ENCODE measurements at regions not wholly inside any gene's neighbourhood (a gene's known extent, or its start where the extent isn't known, plus 50 kb on each side); places are given as distances from the start of the nearest gene placed in this dataset.

DNA sequence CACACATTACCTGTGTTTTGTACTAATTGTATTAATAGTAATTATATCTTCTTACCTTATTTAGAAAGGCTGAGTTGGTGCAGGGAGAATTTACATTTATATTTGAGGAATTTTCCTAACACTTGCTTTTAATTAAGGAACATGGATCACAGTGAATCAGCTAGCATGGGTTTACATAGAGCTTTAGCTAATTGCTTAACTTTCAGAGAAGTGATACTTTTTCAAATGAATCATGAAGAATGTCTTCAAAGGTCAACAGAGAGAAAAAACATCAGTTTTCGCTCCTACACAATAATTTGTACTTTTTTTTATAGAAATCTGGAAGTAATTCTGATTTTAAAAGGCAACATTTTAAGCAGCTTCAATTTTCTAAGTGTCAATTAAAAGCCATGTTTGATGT, 195.0 kb upstream of the HEY2 start:
- ATAC-seq (ENCODE audit: low read depth) (no peak), DNase-seq (ENCODE audit: low spot score in 2 of 2) (no peak)
- Mint-ChIP-seq H3K27me3 (peaks cover 8% of the 10 kb centered on the region), H3K4me1 (no peaks in the 10 kb centered on the region), H3K27ac (no peak overlapping the region), H3K36me3 (no peaks in the 10 kb centered on the region), H3K9me3 (no peaks in the 10 kb centered on the region), H3K4me3 (no peak overlapping the region)

- Mint-ChIP-seq H3K4me3 (no peak overlapping the region), H3K36me3 (no peaks in the 10 kb centered on the region), H3K4me1 (no peaks in the 10 kb centered on the region), H3K9me3 (no peaks in the 10 kb centered on the region), H3K27me3 (peaks cover 8% of the 10 kb centered on the region), H3K27ac (no peak overlapping the region)
- ATAC-seq (ENCODE audit: low read depth) (no peak), DNase-seq (ENCODE audit: low spot score in 2 of 2) (no peak)
These were observed 191.1 kb upstream of the HEY2 start for GRCh38 chr6:125558241-125558843.

GRCh38 chr6:125558907-125559306, 190.5 kb upstream of the HEY2 start:
- ATAC-seq (ENCODE audit: low read depth) (no peak), DNase-seq (ENCODE audit: low spot score in 2 of 2) (no peak)
- Mint-ChIP-seq H3K27ac (no peak overlapping the region), H3K4me1 (no peaks in the 10 kb centered on the region), H3K27me3 (peaks cover 10% of the 10 kb centered on the region), H3K36me3 (no peaks in the 10 kb centered on the region), H3K4me3 (no peak overlapping the region), H3K9me3 (no peaks in the 10 kb centered on the region)

DNA sequence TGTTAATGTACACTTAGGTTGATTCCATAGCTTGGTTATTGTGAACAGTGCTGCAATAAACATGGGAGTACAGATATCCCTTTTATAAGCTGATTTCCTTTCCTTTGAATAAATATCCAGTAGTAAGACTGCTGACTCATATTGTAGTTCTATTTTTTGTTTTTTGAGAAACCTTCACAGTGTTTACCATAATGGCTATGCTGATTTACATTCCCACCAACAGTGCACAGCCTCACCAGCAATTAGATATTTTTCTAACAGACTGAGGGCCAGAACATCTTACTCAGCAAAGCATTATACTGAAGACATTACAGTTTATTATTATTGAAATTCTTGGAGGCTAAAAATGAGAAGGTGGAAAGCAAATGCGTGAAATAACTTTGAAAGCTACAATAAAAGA, 187.3 kb upstream of the HEY2 start:
- DNase-seq (ENCODE audit: low spot score in 2 of 2) (no peak), ATAC-seq (ENCODE audit: low read depth) (no peak)
- Mint-ChIP-seq H3K4me3 (no peak overlapping the region), H3K4me1 (no peaks in the 10 kb centered on the region), H3K9me3 (peaks cover 1% of the 10 kb centered on the region), H3K36me3 (no peaks in the 10 kb centered on the region), H3K27ac (no peak overlapping the region), H3K27me3 (peaks cover 7% of the 10 kb centered on the region)

- DNase-seq (ENCODE audit: low spot score in 2 of 2) (no peak), ATAC-seq (ENCODE audit: low read depth) (no peak)
- Mint-ChIP-seq H3K36me3 (no peaks in the 10 kb centered on the region), H3K4me1 (peaks cover 2% of the 10 kb centered on the region), H3K27me3 (peaks cover 7% of the 10 kb centered on the region), H3K27ac (no peak overlapping the region), H3K4me3 (no peak overlapping the region), H3K9me3 (peaks cover 1% of the 10 kb centered on the region)
These were observed 184.5 kb upstream of the HEY2 start for GRCh38 chr6:125564941-125565340.

GRCh38 chr6:125567407-125567806, 182.0 kb upstream of the HEY2 start:
- H3K27me3 Mint-ChIP-seq, result peaks cover 7% of the 10 kb centered on the region
- H3K27ac Mint-ChIP-seq, result no peak overlapping the region
- no peak for DNase-seq (ENCODE audit: low spot score in 2 of 2)

DNA sequence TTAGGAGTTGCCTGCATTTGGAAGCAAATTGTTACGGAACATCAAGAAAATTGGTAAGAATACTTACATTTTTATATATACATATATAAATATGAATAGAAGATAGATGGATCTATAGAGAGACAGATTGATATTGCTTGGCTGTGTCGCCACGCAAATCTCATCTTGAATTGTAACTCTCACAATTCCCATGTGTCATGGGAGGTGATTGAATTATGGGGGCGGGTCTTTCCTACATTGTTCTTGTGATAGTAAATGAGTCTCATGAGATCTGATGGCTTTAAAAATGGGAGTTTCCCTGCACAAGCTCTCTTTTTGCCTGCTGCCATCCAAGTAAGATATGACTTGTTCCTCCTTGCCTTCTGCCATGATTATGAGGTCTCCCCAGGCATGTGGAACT, 180.8 kb upstream of the HEY2 start:
- Mint-ChIP-seq H3K9me3 (peaks cover 1% of the 10 kb centered on the region), H3K36me3 (no peaks in the 10 kb centered on the region), H3K27me3 (peaks cover 6% of the 10 kb centered on the region), H3K4me1 (peaks cover 2% of the 10 kb centered on the region), H3K27ac (no peak overlapping the region), H3K4me3 (no peak overlapping the region)
- ATAC-seq (ENCODE audit: low read depth), result no peak
- no peak for DNase-seq (ENCODE audit: low spot score in 2 of 2)

More at GRCh38 chr6:125567407-125567806, 182.0 kb upstream of the HEY2 start:
- no peak for ATAC-seq (ENCODE audit: low read depth)
- H3K9me3 Mint-ChIP-seq, result peaks cover 1% of the 10 kb centered on the region
- no peak overlapping the region for H3K4me3 Mint-ChIP-seq
- H3K36me3 Mint-ChIP-seq, result no peaks in the 10 kb centered on the region
- peaks cover 2% of the 10 kb centered on the region for H3K4me1 Mint-ChIP-seq

- peaks cover 2% of the 10 kb centered on the region for H3K27me3 Mint-ChIP-seq
- DNase-seq (ENCODE audit: low spot score in 2 of 2) (no peak), ATAC-seq (ENCODE audit: low read depth) (no peak)
- no peaks in the 10 kb centered on the region for H3K9me3 Mint-ChIP-seq
- no peaks in the 10 kb centered on the region for H3K36me3 Mint-ChIP-seq
- H3K4me3 Mint-ChIP-seq, result no peak overlapping the region
- no peak overlapping the region for H3K27ac Mint-ChIP-seq
- H3K4me1 Mint-ChIP-seq, result peaks cover 2% of the 10 kb centered on the region
These were observed 178.9 kb upstream of the HEY2 start for GRCh38 chr6:125570526-125570925.

DNA sequence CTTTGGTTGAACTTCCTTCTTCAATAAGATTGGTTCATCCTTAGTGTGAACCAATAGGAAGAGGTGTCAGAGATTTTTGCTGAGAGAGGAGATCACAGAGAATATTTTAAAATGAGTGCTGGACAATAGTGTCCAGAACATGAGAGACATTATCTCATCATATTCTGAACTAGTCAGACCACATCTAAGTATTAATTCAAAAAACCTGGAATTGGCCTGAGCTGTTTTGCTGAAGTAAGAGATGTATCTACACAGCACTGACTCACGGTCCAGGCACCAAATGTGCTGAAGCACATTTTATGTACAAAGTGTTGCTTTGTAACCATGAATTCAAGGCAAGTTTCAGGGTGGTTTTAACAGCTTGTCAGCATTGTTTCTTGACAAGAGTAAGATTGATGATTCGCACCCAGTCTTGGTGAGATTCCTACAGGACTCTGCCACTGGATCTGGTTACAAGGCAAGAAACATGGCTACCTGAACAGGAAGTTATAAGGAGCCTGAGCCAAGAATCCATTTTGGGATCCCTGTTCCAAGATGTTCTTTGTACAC, 178.2 kb upstream of the HEY2 start:
- no peaks in the 10 kb centered on the region for H3K9me3 Mint-ChIP-seq
- no peak for ATAC-seq (ENCODE audit: low read depth)
- peaks cover 2% of the 10 kb centered on the region for H3K4me1 Mint-ChIP-seq
- peaks cover 2% of the 10 kb centered on the region for H3K27me3 Mint-ChIP-seq
- no peaks in the 10 kb centered on the region for H3K36me3 Mint-ChIP-seq
- no peak for DNase-seq (ENCODE audit: low spot score in 2 of 2)
- no peak overlapping the region for H3K27ac Mint-ChIP-seq
- H3K4me3 Mint-ChIP-seq, result no peak overlapping the region

GRCh38 chr6:125574604-125575003, 174.8 kb upstream of the HEY2 start:
- DNase-seq (ENCODE audit: low spot score in 2 of 2) (no peak), ATAC-seq (ENCODE audit: low read depth) (no peak)
- Mint-ChIP-seq H3K27me3 (peaks cover 4% of the 10 kb centered on the region), H3K27ac (no peak overlapping the region), H3K4me1 (peaks cover 2% of the 10 kb centered on the region), H3K36me3 (no peaks in the 10 kb centered on the region), H3K9me3 (no peaks in the 10 kb centered on the region), H3K4me3 (no peak overlapping the region)

DNA sequence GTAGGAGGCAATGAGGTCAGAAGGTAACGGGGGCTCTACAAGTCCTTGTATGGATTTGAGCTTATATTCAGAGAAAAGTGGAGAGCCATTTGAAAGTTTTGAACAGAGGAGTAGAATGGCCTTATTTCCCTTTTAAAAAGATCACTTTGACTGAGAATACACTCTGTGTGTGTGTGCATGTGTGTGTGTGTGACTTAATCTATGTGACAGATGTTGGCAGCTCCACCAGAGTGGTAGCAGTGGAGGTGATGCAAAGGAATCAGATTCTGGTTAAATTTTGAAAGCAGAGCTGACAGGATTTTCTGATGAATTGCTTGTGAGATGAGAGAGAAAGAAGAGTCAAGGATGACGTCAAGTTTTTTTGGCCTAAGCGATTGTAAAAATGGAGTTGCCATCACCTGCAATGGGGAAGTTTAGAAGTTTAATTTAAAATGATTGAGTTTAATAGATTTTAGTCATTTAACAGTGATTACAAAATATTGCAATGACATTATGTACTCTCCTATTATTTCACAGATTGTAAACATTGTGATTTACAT, 172.2 kb upstream of the HEY2 start:
- H3K4me1 Mint-ChIP-seq, result no peaks in the 10 kb centered on the region
- peaks cover 4% of the 10 kb centered on the region for H3K27me3 Mint-ChIP-seq
- no peak for ATAC-seq (ENCODE audit: low read depth)

GRCh38 chr6:125584468-125584939, 164.9 kb upstream of the HEY2 start:
- no peaks in the 10 kb centered on the region for H3K9me3 Mint-ChIP-seq
- DNase-seq (ENCODE audit: low spot score in 2 of 2) (no peak), ATAC-seq (ENCODE audit: low read depth) (no peak)
- H3K4me3 Mint-ChIP-seq, result no peak overlapping the region
- H3K36me3 Mint-ChIP-seq, result no peaks in the 10 kb centered on the region
- H3K27me3 Mint-ChIP-seq, result no peaks in the 10 kb centered on the region
- H3K27ac Mint-ChIP-seq, result no peak overlapping the region
- H3K4me1 Mint-ChIP-seq, result no peaks in the 10 kb centered on the region

More for the DNA sequence above, 172.2 kb upstream of the HEY2 start:
- H3K4me3 Mint-ChIP-seq, result no peak overlapping the region
- H3K27ac Mint-ChIP-seq, result no peak overlapping the region
- H3K9me3 Mint-ChIP-seq, result no peaks in the 10 kb centered on the region
- no peaks in the 10 kb centered on the region for H3K36me3 Mint-ChIP-seq
- DNase-seq (ENCODE audit: low spot score in 2 of 2), result no peak

GRCh38 chr6:125585470-125585869, 164.0 kb upstream of the HEY2 start:
- Mint-ChIP-seq H3K4me3 (no peak overlapping the region), H3K36me3 (no peaks in the 10 kb centered on the region), H3K9me3 (no peaks in the 10 kb centered on the region), H3K27ac (no peak overlapping the region), H3K4me1 (no peaks in the 10 kb centered on the region), H3K27me3 (no peaks in the 10 kb centered on the region)
- ATAC-seq (ENCODE audit: low read depth), result no peak
- DNase-seq (ENCODE audit: low spot score in 2 of 2), result no peak

DNA sequence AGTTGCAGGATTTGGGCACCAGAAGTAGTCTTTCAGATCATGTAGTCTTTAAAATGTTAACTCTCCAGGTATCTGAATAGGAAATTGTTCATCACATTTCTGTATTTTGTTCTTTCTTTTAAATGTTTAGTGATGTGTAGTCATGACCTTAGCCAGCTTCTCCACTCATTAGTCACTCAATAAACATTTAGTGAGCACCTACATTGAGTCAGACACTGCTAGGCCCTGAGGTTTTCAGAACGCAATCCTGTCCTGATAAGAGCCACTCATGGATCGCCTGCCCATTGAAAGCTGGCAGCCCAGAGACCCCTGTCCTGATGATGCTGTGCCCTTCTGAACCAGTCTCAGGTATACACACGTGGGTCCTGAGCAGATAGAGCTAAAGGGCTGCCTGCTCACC, 163.4 kb upstream of the HEY2 start:
- Mint-ChIP-seq H3K4me3 (no peak overlapping the region), H3K27me3 (no peaks in the 10 kb centered on the region), H3K4me1 (no peaks in the 10 kb centered on the region), H3K36me3 (no peaks in the 10 kb centered on the region), H3K27ac (no peak overlapping the region), H3K9me3 (no peaks in the 10 kb centered on the region)
- DNase-seq (ENCODE audit: low spot score in 2 of 2) (no peak), ATAC-seq (ENCODE audit: low read depth) (no peak)

GRCh38 chr6:125586605-125587004, 162.8 kb upstream of the HEY2 start:
- Mint-ChIP-seq H3K4me1 (no peaks in the 10 kb centered on the region), H3K27ac (no peak overlapping the region), H3K27me3 (no peaks in the 10 kb centered on the region), H3K4me3 (no peak overlapping the region), H3K9me3 (no peaks in the 10 kb centered on the region), H3K36me3 (no peaks in the 10 kb centered on the region)
- DNase-seq (ENCODE audit: low spot score in 2 of 2) (no peak), ATAC-seq (ENCODE audit: low read depth) (no peak)
